CD4-positive, alpha-beta T cell treated with Interleukin-4 for 1 hour (primary cell): ENCODE measurements at regions not wholly inside any gene's neighbourhood (a gene's known extent, or its start where the extent isn't known, plus 50 kb on each side); places are given as distances from the start of the nearest gene placed in this dataset.

ENCODE experiments used
- DNase-seq, 2 donors: peaks; one replicate each; pipeline ENCODE4 v3.0.0-alpha.2; 2020 to 2022

- peak in 1 of 2 donors; percentile 15 for DNase-seq
These were observed 189.9 kb upstream of the TANK start for GRCh38 chr2:160970052-160970965.

- no peak for DNase-seq
These were observed 186.2 kb upstream of the TANK start for GRCh38 chr2:160973991-160974390.

DNA sequence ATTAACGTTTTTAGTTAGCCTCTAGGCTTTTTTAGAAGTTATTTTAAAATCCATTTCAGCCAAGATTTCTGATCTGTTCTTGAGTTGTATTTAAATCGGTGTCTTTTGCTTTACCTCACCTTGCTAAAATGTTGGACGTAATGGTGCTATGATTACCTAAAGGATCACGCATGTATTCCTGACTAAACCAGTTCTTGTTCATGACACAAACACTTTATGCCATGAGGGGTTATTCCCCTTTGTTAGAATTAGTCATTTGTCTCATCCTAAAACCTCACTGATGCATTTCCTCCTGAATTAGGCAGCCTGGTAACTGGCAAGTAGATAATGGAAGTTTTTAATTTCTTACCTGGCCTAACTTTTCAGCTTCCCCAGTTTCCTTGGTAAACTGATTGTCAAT, 185.4 kb upstream of the TANK start:
- DNase-seq: no peak

DNA sequence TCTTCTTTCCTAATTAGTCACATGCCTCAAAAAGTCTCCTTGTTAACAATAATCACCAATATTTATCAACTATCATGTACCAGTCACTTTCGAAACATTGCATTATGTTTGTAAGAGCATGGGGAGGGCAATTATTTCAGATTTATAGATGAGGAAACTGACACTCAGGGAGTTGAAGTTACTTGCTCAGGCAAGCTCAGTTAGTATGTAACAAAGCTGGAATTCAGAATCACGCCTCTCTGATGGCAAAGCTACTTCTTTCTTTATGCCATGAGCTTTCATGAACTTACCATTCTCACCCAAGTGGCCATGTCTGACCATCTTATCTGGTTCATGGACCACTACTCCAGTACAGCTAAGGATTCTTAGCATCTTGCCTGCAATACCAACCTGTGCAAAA, 183.4 kb upstream of the TANK start:
- no peak for DNase-seq

DNA sequence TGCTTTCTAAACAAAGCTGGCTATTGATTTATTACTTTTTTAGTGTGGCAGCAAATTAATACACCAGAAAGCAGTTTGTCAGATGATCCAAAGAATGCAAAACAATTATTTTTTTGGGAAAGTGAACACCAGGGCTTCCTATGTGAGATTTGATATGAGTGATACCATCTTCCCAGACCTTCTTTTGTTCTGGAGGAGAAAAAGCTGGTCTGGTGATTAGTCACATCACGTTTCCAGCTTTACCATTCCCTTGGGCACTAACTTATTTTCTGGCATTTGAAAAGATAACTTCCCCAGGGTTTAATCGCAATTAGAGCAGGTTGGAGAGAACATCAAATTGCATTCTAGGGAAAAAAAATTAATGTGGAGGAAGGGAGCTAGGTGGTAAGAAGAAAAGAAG, 182.9 kb upstream of the TANK start:
- DNase-seq: no peak

DNA sequence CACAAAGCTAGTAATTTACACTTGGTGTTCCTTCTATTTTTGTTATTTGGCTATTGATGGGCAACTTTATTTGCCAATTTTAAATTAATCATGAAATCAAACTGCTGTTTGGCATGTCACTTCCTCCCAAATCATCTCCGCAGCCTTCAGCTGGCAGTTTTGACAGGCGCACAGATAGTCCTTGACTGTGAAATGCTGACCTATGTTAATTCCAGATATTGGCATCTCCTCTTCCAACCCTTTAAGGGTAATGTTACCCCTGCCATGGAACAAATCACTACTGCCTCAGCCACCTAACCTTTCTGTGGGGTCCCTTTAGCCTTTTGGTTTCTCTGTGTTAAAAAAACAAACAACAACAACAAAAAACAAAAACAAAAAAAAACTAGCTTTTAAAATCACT, 182.4 kb upstream of the TANK start:
- no peak for DNase-seq

GRCh38 chr2:160984426-160985077, 175.7 kb upstream of the TANK start:
- no peak for DNase-seq

- DNase-seq: no peak
These were observed 170.4 kb upstream of the TANK start for GRCh38 chr2:160989778-160990177.

DNA sequence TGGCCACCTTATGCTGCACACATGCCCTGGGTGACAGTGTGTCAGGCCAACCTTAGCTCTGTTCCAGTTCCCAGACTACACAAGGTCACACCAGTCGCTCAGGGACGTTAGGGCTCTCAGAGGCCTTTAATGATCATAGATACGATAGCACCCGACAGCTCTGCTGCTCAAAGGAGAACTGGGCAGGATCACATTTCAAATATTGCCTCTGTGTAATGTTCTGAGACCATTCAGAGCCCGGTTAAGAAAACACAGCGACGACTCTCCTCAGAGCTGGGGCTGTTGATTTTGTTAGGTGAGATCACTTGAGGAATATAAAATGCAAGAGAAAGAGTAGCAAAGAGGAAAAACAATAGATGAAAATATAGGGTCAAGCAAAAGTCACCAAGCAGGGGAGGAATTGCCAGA, 166.6 kb upstream of the TANK start:
- no peak for DNase-seq

DNA sequence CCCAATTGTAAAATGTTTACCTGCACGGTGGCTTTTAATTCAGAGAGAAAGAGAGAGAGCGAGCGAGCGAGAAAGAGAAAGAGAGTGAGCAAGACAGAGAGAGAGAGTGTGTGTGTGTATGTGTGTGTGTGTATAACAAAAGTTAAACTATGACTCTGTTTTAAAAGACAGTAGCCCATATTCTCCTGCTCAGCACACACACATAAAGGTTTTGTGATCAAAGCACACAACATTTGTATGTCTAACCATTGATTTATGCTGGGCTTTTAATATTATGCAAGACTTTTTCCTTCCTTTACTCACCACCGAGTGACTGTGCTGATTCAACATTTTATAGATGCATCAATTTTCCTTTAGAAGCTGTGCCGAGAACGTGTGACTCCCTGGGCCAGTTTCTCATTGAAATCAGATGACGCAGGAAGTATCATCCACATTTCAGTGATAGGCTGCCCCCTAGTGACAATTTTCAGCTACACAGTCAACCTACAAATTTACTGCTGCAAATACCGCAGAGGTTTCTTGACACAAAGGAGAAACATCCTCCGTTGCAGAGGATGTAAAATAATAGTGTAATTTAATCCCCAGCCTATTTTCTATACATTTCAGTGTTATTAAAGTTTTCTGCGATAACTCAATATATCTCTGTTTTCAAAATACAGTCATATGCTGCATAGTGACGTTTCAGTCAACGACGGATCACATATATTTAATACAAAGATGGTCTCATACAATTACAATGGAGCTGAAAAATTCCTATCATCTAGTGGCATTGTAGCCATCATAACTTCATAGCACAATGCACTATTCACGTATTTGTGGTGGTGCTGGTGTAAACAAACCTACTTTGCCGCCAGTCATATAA, 165.9 kb upstream of the TANK start:
- peak; percentile 70 to 82 for DNase-seq

GRCh38 chr2:160996584-160996983, 163.6 kb upstream of the TANK start:
- DNase-seq: no peak

GRCh38 chr2:161004379-161004778, 155.8 kb upstream of the TANK start:
- DNase-seq: no peak

GRCh38 chr2:161005170-161005569, 155.1 kb upstream of the TANK start:
- DNase-seq: no peak

- DNase-seq: no peak
These were observed 151.9 kb upstream of the TANK start for GRCh38 chr2:161008311-161008710.

GRCh38 chr2:161010503-161011015, 149.7 kb upstream of the TANK start:
- DNase-seq: no peak

DNA sequence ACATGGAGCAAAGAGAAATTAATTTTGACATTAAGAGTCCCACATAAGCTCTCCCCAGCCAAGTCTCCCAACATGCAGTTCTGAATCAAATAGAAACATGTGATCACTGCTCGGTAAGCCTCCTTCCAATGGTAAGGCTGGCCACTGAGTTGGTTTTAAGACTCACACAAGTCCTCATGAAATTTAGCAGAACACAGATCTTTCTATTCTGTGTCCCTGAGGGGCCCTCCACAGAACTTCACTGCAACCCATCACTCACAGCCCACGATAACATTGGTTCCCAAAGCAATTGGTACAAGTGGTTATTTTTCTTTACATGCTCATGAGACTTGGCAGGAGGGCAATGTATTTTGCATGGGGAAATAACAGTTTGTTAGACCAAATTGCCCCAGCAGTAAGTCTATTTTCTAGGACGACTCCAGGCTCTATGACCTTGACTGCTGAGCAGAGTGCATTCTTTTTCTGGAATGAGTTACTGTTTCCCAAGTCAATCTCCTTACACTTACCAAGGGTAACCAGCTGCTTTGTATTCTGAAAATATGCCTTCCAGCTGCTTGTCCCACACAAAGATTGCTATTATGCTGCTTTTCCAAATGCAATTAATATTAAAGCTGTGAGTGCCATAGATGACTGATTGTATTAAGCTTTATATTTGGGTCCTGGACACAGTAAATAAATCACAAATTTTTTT, 142.3 kb upstream of the TANK start:
- no peak for DNase-seq

- DNase-seq: no peak
These were observed 140.9 kb upstream of the TANK start for GRCh38 chr2:161019311-161019710.

GRCh38 chr2:161020437-161020836, 139.8 kb upstream of the TANK start:
- no peak for DNase-seq

- no peak for DNase-seq
These were observed 131.6 kb upstream of the TANK start for GRCh38 chr2:161028581-161028980.

DNA sequence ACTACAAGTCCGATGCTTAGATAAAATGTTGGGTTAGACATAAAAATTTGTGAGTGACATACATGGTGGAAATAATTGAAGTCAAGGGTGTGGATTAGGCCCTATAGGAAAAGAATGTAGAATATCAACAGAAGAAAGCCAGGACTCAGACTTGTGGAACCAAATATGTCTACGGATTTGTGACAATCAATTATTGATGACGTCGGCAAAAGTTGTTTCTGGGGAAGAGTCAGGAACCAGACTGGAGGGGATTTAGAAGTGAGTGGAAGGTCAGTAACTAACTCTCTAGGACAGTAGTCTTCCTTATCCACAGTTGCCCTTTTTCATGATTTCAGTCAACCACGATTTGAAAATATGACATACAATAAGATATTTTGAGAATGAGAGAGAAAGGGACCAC, 130.9 kb upstream of the TANK start:
- no peak for DNase-seq

- DNase-seq: no peak
These were observed 129.8 kb upstream of the TANK start for GRCh38 chr2:161030260-161031063.

GRCh38 chr2:161031511-161031910, 128.7 kb upstream of the TANK start:
- no peak for DNase-seq
